ENCODE measurements at regions not wholly inside any gene's neighbourhood (a gene's known extent, or its start where the extent isn't known, plus 50 kb on each side); places are given as distances from the start of the nearest gene placed in this dataset.

DNA sequence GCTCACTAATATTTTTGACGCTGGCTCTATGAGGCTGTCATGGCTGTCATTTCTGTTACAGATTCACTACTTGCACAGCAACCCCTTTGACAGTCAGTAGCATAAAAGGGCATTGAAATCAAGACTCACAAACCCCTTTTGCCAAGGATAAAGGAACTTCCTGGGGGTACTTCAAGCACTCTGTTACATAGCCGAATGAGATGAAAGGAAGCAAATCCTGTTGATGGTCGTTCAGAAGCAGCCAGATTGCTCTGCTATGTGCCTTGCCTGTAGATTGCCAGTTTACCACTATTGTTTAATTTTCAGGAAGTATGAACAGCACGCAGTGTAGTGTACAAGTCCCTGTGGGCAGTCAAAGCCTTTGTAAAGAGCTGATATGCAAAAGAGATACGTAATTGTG, 296.2 kb downstream of the LRRIQ3 start:
- no peak overlapping the region for H3K4me3 ChIP-seq (ENCODE audit: low read depth, low read length)
- TF ChIP-seq, protein P1, sequence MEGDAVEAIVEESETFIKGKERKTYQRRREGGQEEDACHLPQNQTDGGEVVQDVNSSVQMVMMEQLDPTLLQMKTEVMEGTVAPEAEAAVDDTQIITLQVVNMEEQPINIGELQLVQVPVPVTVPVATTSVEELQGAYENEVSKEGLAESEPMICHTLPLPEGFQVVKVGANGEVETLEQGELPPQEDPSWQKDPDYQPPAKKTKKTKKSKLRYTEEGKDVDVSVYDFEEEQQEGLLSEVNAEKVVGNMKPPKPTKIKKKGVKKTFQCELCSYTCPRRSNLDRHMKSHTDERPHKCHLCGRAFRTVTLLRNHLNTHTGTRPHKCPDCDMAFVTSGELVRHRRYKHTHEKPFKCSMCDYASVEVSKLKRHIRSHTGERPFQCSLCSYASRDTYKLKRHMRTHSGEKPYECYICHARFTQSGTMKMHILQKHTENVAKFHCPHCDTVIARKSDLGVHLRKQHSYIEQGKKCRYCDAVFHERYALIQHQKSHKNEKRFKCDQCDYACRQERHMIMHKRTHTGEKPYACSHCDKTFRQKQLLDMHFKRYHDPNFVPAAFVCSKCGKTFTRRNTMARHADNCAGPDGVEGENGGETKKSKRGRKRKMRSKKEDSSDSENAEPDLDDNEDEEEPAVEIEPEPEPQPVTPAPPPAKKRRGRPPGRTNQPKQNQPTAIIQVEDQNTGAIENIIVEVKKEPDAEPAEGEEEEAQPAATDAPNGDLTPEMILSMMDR (IDR thresholded peaks at IDR 0.05; ENCODE audit: borderline replicate concordance, insufficient read depth, low read depth, low read length): no peak

DNA sequence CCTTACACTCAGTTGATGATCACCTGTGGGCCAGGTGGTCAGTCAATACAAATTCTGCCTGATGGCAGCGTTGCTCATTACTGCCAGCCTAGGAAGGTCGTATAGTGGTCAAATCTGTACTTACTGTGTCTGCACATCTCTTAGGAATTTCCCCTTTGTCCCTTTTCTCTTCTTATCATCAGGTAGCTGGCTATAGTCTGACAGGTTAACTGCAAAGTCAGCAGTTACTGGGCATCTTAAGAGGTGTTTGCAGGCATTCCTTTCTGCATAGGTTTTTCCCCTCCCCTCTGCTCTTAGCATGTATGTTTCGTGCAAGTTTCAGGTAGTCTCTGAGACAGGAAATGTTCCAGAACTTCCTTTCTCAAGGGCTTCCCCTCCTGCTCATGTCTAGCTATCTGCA, 298.7 kb downstream of the LRRIQ3 start:
- TF ChIP-seq, protein P1 (IDR thresholded peaks at IDR 0.05; ENCODE audit: borderline replicate concordance, insufficient read depth, low read depth, low read length): no peak
- no peak overlapping the region for H3K4me3 ChIP-seq (ENCODE audit: low read depth, low read length)

DNA sequence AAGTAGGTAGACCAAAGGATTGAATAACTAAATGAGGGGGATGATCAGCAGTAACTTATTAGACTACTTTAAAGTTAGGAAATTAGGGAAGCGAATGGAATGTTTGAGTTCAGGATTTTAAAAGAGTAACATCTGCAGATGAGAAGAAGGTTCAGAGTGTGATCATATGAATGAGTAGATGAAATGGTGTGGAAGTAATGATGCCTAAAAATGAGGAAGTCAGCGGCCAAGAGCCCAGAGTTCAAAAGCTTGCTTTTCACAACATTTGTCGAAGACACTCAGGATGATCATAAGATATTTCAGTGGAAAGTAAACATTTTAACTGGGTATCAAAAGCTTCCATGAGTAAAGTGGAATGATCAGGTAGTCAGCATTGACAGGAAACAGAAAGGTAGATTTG, 299.4 kb downstream of the LRRIQ3 start:
- TF ChIP-seq, protein P1 (IDR thresholded peaks at IDR 0.05; ENCODE audit: borderline replicate concordance, insufficient read depth, low read depth, low read length): no peak
- H3K4me3 ChIP-seq (ENCODE audit: low read depth, low read length): no peak overlapping the region

DNA sequence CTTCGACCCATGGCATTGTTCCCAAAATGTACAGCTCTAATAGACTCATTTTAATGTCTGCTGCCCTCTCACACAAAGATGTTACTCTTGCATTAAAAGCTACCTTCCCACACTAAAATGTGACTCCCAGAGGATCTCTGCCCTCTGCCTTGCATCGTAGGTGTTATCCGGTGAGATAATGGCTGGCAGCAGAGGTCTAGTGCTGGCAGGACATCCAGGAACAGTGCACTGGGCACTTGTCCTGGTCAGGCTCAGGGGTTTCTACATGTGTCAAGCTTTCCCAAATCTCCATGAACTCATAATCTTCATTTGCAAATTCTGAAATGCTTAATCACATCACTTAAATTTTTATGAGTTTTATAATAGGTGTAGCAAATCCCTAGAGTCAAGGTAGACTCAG, 310.6 kb downstream of the LRRIQ3 start:
- H3K4me3 ChIP-seq (ENCODE audit: low read depth, low read length): no peak overlapping the region
- TF ChIP-seq, protein P1 (IDR thresholded peaks at IDR 0.05; ENCODE audit: borderline replicate concordance, insufficient read depth, low read depth, low read length): no peak

DNA sequence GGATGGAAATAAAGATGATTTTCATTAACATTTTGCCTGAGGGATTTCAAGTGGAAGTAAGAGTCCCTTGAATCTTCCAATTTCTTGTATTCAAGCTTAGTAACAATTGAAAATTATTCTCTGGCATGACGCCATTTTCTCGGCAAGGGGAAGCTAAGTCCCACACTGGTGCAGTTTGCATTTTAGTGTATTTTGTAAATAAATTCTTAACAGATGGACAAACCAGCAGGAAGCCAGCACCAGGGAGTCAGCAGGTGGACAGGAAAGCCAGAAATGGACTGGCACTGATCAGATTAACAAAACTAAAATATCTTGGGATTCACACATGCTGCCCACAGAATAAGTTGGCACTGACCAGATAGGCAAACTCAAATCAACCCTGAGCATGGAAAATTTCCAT, 311.3 kb downstream of the LRRIQ3 start:
- TF ChIP-seq, protein P1 (IDR thresholded peaks at IDR 0.05; ENCODE audit: borderline replicate concordance, insufficient read depth, low read depth, low read length): no peak
- H3K4me3 ChIP-seq (ENCODE audit: low read depth, low read length): no peak overlapping the region

DNA sequence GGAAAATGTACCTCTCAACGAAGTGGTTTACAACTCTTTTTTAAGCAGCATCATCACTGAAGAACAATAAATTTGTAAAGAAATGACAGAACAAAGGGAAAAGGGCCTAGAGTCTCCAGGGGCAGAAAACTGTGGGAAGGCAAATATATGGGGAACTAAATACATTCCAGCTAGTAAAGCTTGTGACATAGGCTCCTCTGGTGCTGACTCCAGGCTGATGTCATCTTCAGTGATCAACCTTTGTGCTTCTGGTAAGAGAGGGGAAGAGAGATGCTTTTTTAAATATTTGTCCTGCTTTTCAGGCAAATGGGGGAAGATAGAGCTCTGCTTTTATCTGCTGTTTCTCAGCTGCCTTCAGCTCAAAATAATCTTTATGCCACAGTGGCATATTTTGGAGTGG, 323.2 kb downstream of the LRRIQ3 start:
- H3K4me3 ChIP-seq (ENCODE audit: low read depth, low read length): no peak overlapping the region
- TF ChIP-seq, protein P1 (IDR thresholded peaks at IDR 0.05; ENCODE audit: borderline replicate concordance, insufficient read depth, low read depth, low read length): no peak

DNA sequence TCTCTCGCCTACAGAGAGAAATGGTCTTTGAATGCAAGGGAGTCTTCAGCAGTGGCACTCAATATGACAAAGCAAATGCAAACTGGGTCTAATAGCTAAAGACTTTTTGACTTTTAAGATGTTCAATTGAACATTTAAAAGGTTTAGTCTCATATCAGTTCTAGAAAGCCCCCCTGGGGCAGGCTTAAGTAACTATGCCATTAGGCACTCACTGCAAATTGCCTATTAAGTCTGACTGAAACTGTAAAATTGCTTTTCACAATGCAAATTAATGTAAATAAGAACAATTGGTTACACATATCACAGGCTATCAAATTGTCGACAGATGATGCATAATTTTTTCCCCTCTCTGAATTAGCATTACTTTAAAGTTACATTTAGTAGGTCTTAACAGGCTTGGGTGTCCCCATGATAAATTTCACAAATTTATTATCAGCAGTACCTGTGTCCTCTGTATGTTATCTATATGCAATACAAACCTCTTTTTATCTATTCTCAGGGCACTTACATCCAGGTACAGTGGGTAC, 329.1 kb downstream of the LRRIQ3 start:
- TF ChIP-seq, protein P1 (IDR thresholded peaks at IDR 0.05; ENCODE audit: borderline replicate concordance, insufficient read depth, low read depth, low read length): no peak
- no peak overlapping the region for H3K4me3 ChIP-seq (ENCODE audit: low read depth, low read length)

Data from GM12875 (cell line).